Superior temporal gyrus (tissue), 1 donor: ENCODE measurements at regions not wholly inside any gene's neighbourhood (a gene's known extent, or its start where the extent isn't known, plus 50 kb on each side); places are given as distances from the start of the nearest gene placed in this dataset.
A peak's percentile ranks its signal among the peaks of the same experiment; 100 is the strongest.

ENCODE experiments used
- DNase-seq: peaks from one replicate; pipeline ENCODE4 v3.0.0-alpha.2; 2016; ENCODE audit errors: extremely low spot score

GRCh38 chr18:11269257-11269656, 119.9 kb upstream of the PIEZO2 start:
- no peak for DNase-seq

- DNase-seq: peak; percentile 17
Observed at GRCh38 chr18:11268741-11269233, 119.4 kb upstream of the PIEZO2 start.

GRCh38 chr18:11268153-11268552, 118.8 kb upstream of the PIEZO2 start:
- DNase-seq: no peak

DNA sequence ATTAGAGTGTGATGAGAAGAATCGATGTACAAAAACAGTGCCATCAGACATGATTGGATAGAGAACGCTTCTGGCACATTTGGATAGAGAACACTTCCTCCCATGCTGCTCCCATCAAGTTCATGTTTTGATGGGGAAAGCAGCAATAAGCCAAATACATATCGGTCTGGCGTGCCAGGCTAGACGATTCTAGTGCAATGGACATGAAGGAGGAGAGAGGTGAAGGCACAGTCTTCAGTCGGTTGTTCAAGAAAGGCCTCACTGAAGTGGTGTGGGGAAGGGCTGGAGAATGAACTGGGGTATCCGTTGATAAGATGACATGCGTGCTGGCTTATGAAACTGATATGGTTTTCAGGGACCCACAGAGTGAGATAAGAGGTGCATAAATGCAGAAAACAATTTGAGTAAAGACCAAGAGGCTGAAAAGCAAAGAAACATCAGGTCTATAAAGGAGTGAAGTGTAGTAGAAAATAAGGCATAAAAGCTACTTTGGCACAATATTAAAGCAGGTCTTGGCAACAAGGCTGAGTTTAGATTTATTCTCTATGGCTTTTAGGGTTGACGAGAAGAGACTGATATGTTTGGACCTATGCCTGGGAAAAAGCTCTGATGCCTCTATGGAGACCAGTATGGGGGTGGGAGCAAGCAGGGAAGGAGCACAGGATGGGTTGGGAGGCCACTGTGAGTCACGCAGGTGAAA, 117.6 kb upstream of the PIEZO2 start:
- no peak for DNase-seq

DNA sequence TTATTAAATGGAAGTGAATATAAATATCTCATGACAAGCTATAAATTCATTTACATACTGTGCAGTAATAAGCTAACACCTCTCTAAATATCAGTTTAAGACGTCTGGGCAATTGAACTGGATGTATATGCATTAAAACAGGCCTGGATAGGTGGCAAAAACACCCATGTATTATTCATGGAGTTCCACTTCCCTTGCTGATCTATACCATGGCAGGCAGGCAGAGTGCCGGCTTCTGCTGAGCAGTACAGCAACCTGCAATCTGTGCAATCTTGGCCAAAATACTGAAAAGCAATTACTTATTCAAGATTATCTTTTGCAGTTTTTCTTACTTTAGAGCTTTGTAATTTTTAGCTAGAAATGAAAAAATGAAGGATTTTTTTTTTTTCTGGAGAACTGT, 112.1 kb upstream of the PIEZO2 start:
- DNase-seq: no peak

GRCh38 chr18:11260961-11261461, 111.6 kb upstream of the PIEZO2 start:
- DNase-seq: no peak

DNA sequence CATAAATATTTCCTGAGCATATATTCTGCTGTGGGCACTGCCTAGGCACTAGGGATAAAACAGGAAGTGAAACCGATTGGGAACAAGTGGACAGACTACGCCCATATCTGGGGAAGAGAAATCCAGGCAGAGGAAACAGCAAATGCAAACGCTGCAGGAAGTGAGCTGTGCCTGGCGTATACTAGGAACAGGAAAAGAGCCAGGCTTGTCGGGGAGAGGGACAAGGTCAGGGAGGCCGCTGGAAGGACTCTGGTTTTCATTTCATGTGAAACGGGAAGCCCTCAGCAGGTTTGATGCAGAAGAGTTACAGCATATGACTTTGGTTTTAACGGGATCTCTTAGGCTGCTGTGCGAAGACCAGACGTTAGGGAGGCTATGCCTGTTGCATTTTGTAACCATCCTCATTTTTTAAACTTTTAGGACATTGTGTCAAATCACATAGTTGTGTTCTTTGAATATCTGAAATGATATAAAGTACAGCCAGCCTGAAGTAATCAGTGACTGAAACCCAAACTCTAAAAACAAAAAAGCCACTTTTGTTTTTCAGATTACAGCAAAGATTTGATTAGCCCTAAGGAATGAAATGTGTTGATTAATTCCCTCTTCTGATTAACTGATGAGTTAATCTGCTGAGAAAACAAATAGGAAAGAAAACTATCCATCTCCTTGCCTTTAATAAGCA, 110.2 kb upstream of the PIEZO2 start:
- DNase-seq: no peak

GRCh38 chr18:11258039-11258610, 108.8 kb upstream of the PIEZO2 start:
- DNase-seq: no peak

DNA sequence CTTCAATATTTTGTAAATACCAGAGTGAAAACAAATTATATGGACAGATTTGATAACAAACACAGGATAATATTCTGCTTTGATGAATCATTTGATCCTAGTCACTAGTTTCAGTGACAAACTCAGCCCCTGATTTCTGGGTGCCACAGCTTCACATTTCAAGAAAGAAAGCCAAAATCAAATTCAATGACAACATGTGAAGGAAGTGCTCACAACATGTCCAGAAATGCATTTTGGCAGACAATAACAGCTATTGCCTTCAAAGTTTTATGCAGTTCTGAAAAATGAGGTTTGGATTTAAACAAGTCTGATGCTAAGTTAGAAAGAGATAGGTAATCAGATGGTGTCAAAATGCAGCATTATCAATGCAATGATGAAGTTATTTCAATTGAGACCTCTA, 106.9 kb upstream of the PIEZO2 start:
- DNase-seq: no peak

DNA sequence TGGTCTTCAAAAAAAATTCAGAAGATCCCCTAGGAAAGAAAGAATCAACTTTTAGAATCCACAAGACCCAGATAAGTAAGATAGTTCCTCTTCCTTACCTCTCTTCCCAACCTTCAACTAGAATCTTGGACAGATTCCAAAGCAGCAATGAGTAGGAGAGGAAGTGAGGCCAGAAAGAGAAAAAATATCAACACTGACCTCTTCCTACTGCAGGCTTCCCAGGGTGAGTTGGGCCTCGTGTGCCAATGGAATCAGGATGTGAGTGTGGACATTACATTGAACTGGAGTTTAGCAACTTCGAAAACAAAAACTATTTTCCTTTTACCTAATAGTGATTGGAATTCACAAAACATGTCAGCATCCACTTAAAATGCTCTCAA, 102.5 kb upstream of the PIEZO2 start:
- DNase-seq: no peak

GRCh38 chr18:11251229-11251890, 102.0 kb upstream of the PIEZO2 start:
- DNase-seq: no peak

GRCh38 chr18:11249391-11249790, 100.0 kb upstream of the PIEZO2 start:
- DNase-seq: no peak

DNA sequence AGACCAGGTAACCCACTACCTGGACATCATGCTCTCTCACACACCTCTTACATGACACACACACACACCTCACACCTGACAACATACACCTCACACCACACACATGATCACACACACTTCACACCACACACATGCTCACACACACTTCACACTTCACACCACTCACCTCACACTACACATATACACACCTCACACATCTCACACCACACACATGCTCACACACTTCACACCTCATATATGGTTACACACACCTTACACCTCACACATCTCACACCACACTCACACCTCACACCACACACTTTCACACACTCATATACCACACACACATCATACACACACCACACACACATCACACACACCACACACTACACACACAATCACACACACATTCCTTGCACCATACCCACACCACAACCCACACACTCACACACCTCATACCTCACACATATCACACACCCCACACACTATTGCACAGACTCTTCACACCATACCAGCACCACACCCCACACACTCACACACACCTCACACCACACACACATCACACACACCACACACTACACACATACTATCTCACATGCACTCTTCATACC, 98.1 kb upstream of the PIEZO2 start:
- DNase-seq: no peak

GRCh38 chr18:11246495-11247300, 97.3 kb upstream of the PIEZO2 start:
- DNase-seq: no peak

GRCh38 chr18:11245879-11246278, 96.5 kb upstream of the PIEZO2 start:
- no peak for DNase-seq

GRCh38 chr18:11237484-11237883, 88.1 kb upstream of the PIEZO2 start:
- DNase-seq: no peak

DNA sequence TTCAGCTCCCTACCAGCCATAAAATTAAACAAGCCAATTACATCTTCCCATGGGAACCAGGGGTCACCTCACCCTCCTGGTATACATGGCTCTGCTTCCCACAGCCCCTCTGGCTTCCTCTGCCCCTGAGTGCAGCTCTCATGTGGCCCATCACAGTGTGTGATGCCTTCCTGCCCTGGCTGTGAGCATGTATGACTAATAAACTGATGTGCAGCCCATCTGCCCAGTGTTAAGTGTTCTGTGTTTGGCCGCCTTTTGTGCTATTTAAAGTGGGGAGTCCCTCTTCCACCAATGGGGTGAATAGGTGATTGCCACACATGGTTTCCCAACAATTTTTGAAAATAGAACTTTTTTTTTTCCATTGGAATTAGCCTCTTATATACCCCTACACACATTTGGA, 87.7 kb upstream of the PIEZO2 start:
- DNase-seq: no peak

DNA sequence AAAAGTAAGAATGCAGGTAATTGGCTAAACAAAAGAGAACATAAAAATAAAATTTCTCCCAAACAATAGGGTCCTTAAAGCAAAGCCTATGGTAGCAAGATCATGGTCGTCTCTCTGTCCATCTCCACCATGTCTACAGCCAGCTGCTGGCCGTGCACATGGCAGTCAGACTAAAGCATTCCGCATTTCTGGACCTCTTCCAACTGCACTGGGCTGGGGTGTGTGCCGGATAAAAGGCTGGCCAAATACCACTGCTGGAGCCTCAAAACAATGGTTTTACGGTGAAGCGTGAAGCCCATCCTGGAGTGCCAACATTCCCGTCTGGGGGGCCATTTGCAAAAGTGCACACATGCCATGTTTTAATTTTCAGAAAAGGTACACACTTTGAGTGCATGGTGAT, 74.8 kb upstream of the PIEZO2 start:
- no peak for DNase-seq

GRCh38 chr18:11219571-11219970, 70.2 kb upstream of the PIEZO2 start:
- DNase-seq: no peak

- no peak for DNase-seq
Observed at GRCh38 chr18:11215216-11215615, 65.8 kb upstream of the PIEZO2 start.

DNA sequence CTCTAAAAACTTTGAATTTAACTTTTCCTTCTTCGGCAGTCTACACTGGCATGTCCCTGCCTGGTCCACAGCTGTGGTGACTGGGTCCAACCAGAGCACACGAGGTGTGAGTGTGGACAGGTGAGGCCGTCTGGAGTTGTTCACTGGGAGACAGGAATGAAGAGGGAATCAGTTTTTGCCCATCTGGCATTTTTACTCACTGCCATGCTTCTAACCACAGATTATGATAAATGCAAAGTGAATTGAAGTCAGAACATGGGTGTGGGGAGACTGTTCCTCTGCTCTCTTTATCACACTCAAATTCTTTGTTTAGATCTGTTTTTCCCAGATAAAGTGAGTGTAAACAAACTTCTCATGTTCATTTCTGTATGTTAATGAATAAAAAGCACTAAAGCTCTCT, 54.7 kb upstream of the PIEZO2 start:
- DNase-seq: no peak
